Activated T-helper 17 cell treated with anti-CD3 and anti-CD28 coated beads, Interleukin-2, amount 50 U/mL, for 72 hours (primary cell): ENCODE measurements at regions not wholly inside any gene's neighbourhood (a gene's known extent, or its start where the extent isn't known, plus 50 kb on each side); places are given as distances from the start of the nearest gene placed in this dataset.

Experiments used
- ATAC-seq: fragments of 150-1000 bp; cut with Tn5 transposase; replicated peaks from 2 replicates; pipeline ENCODE4 v1.10.0; 2021; ENCODE audit warnings: mild to moderate bottlenecking, moderate library complexity
- H3K27ac Mint-ChIP-seq: one replicate; pipeline ENCODE4 v1.8.0; 2022; ENCODE audit warnings: mixed read lengths
- H3K27me3 Mint-ChIP-seq: one replicate; pipeline ENCODE4 v1.8.0; 2022; ENCODE audit warnings: mixed read lengths
- H3K36me3 Mint-ChIP-seq: one replicate; pipeline ENCODE4 v1.8.0; 2022; ENCODE audit warnings: low read depth, mild to moderate bottlenecking, mixed read lengths
- H3K4me1 Mint-ChIP-seq: one replicate; pipeline ENCODE4 v1.8.0; 2022; ENCODE audit warnings: mixed read lengths
- H3K4me3 Mint-ChIP-seq: one replicate; pipeline ENCODE4 v1.8.0; 2022; ENCODE audit warnings: mild to moderate bottlenecking, mixed read lengths
- H3K9me3 Mint-ChIP-seq: one replicate; pipeline ENCODE4 v1.8.0; 2022; ENCODE audit warnings: mixed read lengths

DNA sequence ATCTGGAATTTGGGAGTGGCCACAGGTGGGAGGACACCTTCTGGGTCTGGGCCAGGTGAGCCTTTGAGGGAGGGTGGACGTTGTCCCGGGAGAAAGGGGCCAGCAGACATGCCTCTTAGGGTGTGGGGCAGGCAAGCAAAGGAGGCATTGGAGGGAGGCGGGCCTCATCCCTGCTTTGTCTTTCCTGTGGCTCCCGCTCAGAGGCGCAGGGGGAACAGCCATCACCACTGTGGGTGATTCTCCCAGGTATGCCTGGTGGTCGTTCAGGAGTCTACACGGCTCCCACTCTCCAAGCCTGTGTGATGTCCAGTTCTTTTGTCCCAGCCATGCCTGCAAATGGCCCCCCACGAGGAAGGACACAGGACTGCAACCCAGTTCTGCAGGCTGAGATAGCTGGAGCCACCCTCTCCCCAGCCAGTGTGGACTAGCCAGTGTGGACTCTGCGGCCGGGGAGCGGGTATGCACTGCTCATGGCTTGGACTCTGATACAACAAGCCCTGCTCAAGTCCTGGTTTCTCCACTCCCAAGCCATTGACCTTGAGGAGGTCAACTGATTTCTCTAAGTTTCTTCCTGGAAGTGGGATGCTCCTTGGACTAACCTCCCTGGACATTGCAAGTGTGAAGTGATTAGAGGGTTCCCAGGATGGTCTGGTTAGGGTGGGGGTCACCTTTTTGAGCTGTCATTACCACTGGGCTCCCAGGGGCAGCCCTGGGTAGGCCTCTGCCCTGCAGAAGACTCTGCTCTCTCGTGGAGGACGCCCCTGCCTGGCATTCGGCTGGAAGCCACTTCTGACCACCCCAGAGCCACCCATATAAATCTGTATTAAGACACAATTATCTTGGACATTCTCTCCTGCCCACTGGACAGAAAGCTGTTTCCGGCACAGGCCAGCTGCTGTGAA, 1151.2 kb downstream of the BRD1 start:
- no peak overlapping the region for H3K27ac Mint-ChIP-seq
- H3K4me3 Mint-ChIP-seq = no peak overlapping the region
- H3K4me1 Mint-ChIP-seq = no peaks in the 10 kb centered on the region
- H3K9me3 Mint-ChIP-seq = peaks cover 12% of the 10 kb centered on the region
- no peak for ATAC-seq
- H3K27me3 Mint-ChIP-seq = no peaks in the 10 kb centered on the region
- H3K36me3 Mint-ChIP-seq = no peaks in the 10 kb centered on the region

- Mint-ChIP-seq H3K4me1 (no peaks in the 10 kb centered on the region), H3K27ac (no peak overlapping the region), H3K9me3 (peaks cover 12% of the 10 kb centered on the region), H3K27me3 (no peaks in the 10 kb centered on the region), H3K36me3 (no peaks in the 10 kb centered on the region), H3K4me3 (no peak overlapping the region)
- ATAC-seq = no peak
Observed at GRCh38 chr22:48675830-48676145, 1151.9 kb downstream of the BRD1 start.

GRCh38 chr22:48675141-48675829, 1152.4 kb downstream of the BRD1 start:
- ATAC-seq = no peak
- Mint-ChIP-seq H3K4me3 (no peak overlapping the region), H3K4me1 (no peaks in the 10 kb centered on the region), H3K27me3 (no peaks in the 10 kb centered on the region), H3K9me3 (peaks cover 12% of the 10 kb centered on the region), H3K27ac (no peak overlapping the region), H3K36me3 (no peaks in the 10 kb centered on the region)

- ATAC-seq = no peak
- no peaks in the 10 kb centered on the region for H3K27me3 Mint-ChIP-seq
- H3K4me1 Mint-ChIP-seq = no peaks in the 10 kb centered on the region
- H3K9me3 Mint-ChIP-seq = peaks cover 12% of the 10 kb centered on the region
- H3K4me3 Mint-ChIP-seq = no peak overlapping the region
- H3K27ac Mint-ChIP-seq = no peak overlapping the region
- no peaks in the 10 kb centered on the region for H3K36me3 Mint-ChIP-seq
Observed at GRCh38 chr22:48673806-48674500, 1153.7 kb downstream of the BRD1 start.

- H3K27ac Mint-ChIP-seq = no peak overlapping the region
- no peaks in the 10 kb centered on the region for H3K36me3 Mint-ChIP-seq
- no peak overlapping the region for H3K4me3 Mint-ChIP-seq
- ATAC-seq = no peak
- no peaks in the 10 kb centered on the region for H3K4me1 Mint-ChIP-seq
- no peaks in the 10 kb centered on the region for H3K27me3 Mint-ChIP-seq
- peaks cover 12% of the 10 kb centered on the region for H3K9me3 Mint-ChIP-seq
Observed at GRCh38 chr22:48672387-48672786, 1155.3 kb downstream of the BRD1 start.

- ATAC-seq = no peak
- Mint-ChIP-seq H3K9me3 (peaks cover 12% of the 10 kb centered on the region), H3K4me1 (no peaks in the 10 kb centered on the region), H3K27me3 (no peaks in the 10 kb centered on the region), H3K36me3 (no peaks in the 10 kb centered on the region), H3K27ac (no peak overlapping the region), H3K4me3 (no peak overlapping the region)
Observed at GRCh38 chr22:48670731-48671130, 1156.9 kb downstream of the BRD1 start.

DNA sequence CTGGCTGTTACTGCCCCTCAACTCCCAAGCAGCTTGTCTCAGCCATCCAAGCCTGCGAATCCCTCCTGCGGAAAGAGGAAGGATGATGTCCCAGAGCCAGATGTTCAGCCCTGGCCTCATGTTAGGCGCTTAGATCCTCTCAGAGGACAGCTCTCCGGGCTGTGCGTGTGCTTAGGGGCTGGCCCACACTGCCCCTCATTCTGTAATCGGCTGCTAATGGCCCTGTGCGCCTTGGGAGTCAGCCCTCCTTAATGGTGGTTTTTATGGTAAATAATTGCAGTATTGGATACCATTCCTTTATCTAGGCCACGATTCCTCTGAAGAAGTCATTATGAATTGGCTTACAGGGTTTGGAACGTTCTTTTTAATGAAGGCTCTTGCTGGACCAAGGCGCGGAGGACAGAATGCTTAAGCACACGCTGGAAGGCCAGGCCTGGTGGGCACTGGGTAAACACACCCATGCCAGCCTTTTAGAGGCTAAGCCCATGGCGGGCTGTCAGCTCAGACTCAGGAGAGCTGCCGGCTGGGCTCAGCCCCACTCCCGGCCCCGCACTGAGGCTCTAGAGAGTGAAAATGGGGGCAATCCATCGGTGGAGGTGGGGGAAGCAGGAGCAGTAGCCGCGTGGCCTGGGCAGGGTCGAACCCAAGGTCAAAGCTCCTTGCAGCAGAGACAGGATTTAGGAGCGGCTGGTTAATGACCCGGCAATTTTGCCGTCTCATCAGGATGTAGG, 1157.5 kb downstream of the BRD1 start:
- no peak overlapping the region for H3K4me3 Mint-ChIP-seq
- no peaks in the 10 kb centered on the region for H3K4me1 Mint-ChIP-seq
- H3K27me3 Mint-ChIP-seq = no peaks in the 10 kb centered on the region
- H3K9me3 Mint-ChIP-seq = peaks cover 16% of the 10 kb centered on the region
- H3K27ac Mint-ChIP-seq = no peak overlapping the region
- no peak for ATAC-seq
- no peaks in the 10 kb centered on the region for H3K36me3 Mint-ChIP-seq

GRCh38 chr22:48669226-48669625, 1158.4 kb downstream of the BRD1 start:
- no peak for ATAC-seq
- Mint-ChIP-seq H3K4me3 (no peak overlapping the region), H3K4me1 (no peaks in the 10 kb centered on the region), H3K36me3 (no peaks in the 10 kb centered on the region), H3K9me3 (peaks cover 19% of the 10 kb centered on the region), H3K27ac (no peak overlapping the region), H3K27me3 (no peaks in the 10 kb centered on the region)

DNA sequence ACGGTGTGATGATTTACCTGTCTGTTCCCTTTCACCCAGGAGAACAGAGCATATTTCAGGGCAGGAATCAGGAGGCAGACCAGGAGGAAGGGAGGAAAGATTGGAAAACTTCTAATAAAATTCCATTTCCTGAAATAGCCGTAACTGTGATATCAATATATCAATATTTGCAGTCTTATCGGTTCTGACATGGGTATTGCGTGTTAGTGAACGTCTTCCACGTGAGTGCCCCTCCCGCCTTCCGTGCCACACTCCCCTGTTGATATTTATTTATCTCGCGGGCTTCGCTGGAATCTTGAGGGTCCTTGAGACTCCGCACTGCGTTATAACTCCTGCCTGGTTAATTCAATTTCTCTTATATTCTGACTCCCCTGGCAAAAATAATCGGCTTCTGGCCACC, 1160.4 kb downstream of the BRD1 start:
- H3K4me3 Mint-ChIP-seq = no peak overlapping the region
- ATAC-seq = no peak
- no peaks in the 10 kb centered on the region for H3K27me3 Mint-ChIP-seq
- no peaks in the 10 kb centered on the region for H3K4me1 Mint-ChIP-seq
- peaks cover 12% of the 10 kb centered on the region for H3K9me3 Mint-ChIP-seq
- no peak overlapping the region for H3K27ac Mint-ChIP-seq
- H3K36me3 Mint-ChIP-seq = no peaks in the 10 kb centered on the region

GRCh38 chr22:48666620-48667019, 1161.1 kb downstream of the BRD1 start:
- no peaks in the 10 kb centered on the region for H3K27me3 Mint-ChIP-seq
- H3K36me3 Mint-ChIP-seq = no peaks in the 10 kb centered on the region
- no peak overlapping the region for H3K4me3 Mint-ChIP-seq
- peaks cover 12% of the 10 kb centered on the region for H3K9me3 Mint-ChIP-seq
- no peaks in the 10 kb centered on the region for H3K4me1 Mint-ChIP-seq
- ATAC-seq = no peak
- no peak overlapping the region for H3K27ac Mint-ChIP-seq

DNA sequence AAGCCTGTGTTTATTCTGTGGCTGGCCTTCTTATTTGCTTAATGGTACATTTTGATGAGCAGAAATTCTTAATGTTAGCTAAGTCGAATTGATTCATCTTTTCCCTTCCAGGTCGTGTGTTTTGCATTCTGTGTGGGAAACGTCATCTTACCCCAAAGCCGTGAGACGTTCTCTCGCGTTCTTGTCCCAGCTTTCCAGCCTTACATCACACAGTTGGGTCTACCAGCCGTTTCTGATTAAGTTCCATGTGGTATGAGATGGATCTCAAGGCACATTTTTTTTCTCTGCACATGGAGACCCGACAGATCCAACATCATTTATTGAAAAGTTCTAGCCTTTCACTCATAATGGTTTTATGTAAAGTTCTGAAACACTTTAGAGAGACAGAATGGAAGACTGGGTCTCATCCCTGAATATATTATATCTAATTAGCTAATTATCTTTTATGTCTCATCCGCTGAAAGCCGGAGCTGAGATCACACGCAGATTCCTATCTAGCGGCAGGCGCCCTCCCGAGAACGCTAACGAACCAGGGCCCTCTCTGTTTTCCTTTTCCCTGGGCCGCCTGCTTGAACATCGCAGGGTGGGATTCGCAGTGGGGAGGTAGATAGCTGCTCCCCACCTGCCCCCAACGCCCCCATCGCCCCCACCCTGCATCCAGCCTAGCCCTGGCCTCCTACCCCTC, 1162.2 kb downstream of the BRD1 start:
- Mint-ChIP-seq H3K27ac (no peak overlapping the region), H3K9me3 (peaks cover 12% of the 10 kb centered on the region), H3K4me3 (no peak overlapping the region), H3K4me1 (no peaks in the 10 kb centered on the region), H3K27me3 (no peaks in the 10 kb centered on the region), H3K36me3 (no peaks in the 10 kb centered on the region)
- ATAC-seq = no peak

DNA sequence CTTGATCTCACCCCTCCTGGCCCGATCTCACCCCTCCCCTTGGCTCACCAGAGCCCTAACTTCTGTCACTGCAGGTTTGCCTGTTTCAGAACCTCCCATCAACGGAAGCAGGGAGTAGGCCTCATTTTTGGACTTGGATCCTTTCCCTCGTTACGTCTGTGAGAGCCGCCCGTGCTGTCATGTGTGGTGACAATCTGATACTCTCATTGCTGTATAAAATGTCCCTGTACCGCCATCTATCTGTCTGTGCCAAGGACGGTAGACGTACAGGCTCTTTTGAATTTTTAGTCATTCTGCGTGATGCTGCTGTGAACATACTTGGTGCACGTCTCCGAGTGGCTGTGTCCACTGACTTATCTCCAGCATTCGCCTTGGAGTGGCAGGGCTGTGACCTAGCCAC, 1163.1 kb downstream of the BRD1 start:
- peaks cover 12% of the 10 kb centered on the region for H3K9me3 Mint-ChIP-seq
- no peaks in the 10 kb centered on the region for H3K4me1 Mint-ChIP-seq
- H3K36me3 Mint-ChIP-seq = no peaks in the 10 kb centered on the region
- H3K27me3 Mint-ChIP-seq = no peaks in the 10 kb centered on the region
- H3K4me3 Mint-ChIP-seq = no peak overlapping the region
- H3K27ac Mint-ChIP-seq = no peak overlapping the region
- no peak for ATAC-seq

DNA sequence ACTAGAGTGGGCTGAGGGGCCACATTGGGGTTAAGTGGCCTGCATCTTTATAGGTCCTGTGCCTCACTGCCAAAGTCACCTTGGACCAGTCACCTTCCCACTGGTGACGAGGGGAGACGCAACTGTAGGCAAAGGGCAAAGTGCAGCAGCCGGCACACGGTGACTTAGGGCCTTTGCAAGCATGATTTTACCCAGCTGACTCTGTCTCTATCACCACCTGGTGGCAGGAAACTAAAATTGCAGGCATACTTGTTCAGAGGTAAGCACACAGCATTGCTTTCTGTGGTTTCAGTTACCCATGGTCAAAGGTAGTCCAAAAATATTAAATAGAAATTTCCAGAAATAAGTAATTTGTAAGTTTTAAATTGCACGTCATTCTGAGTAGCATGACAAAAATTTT, 1164.4 kb downstream of the BRD1 start:
- Mint-ChIP-seq H3K27me3 (no peaks in the 10 kb centered on the region), H3K27ac (no peak overlapping the region), H3K4me1 (no peaks in the 10 kb centered on the region), H3K4me3 (no peak overlapping the region), H3K36me3 (no peaks in the 10 kb centered on the region), H3K9me3 (peaks cover 12% of the 10 kb centered on the region)
- ATAC-seq = no peak
